HG02884 (cell line): ENCODE measurements at regions not wholly inside any gene's neighbourhood (a gene's known extent, or its start where the extent isn't known, plus 50 kb on each side); places are given as distances from the start of the nearest gene placed in this dataset.

Source experiments
- ATAC-seq: cut with Tn5 transposase; IDR thresholded peaks from one replicate; pipeline ENCODE4 v1.9.1; 2021; ENCODE audit warnings: mild to moderate bottlenecking, moderate library complexity; ENCODE audit not compliant: unreplicated experiment

GRCh38 chr10:4669585-4669984 is 156.4 kb upstream of the AKR1E2 start:
- ATAC-seq, result no peak

- ATAC-seq, result peak; percentile 93
Observed at GRCh38 chr10:4663162-4663992, 162.6 kb upstream of the AKR1E2 start.

- no peak for ATAC-seq
Observed at GRCh38 chr10:4662576-4663161, 163.3 kb upstream of the AKR1E2 start.

GRCh38 chr10:4661511-4662255 is 164.3 kb upstream of the AKR1E2 start:
- ATAC-seq, result no peak

- no peak for ATAC-seq
Observed at GRCh38 chr10:4658777-4659176, 167.2 kb upstream of the AKR1E2 start.

- no peak for ATAC-seq
Observed at GRCh38 chr10:4656576-4657194, 169.3 kb upstream of the AKR1E2 start.

- ATAC-seq, result no peak
Observed at GRCh38 chr10:4655879-4656278, 170.1 kb upstream of the AKR1E2 start.

- ATAC-seq, result no peak
Observed at GRCh38 chr10:4655406-4655805, 170.6 kb upstream of the AKR1E2 start.

GRCh38 chr10:4654496-4654895 is 171.5 kb upstream of the AKR1E2 start:
- ATAC-seq, result no peak

GRCh38 chr10:4653160-4653559 is 172.8 kb upstream of the AKR1E2 start:
- ATAC-seq, result no peak

GRCh38 chr10:4652111-4653010 is 173.6 kb upstream of the AKR1E2 start:
- ATAC-seq, result peak; percentile 49

GRCh38 chr10:4651404-4652037 is 174.5 kb upstream of the AKR1E2 start:
- ATAC-seq, result no peak

- no peak for ATAC-seq
Observed at GRCh38 chr10:4650582-4650981, 175.4 kb upstream of the AKR1E2 start.

GRCh38 chr10:4649886-4650508 is 176.0 kb upstream of the AKR1E2 start:
- no peak for ATAC-seq

GRCh38 chr10:4649471-4649870 is 176.5 kb upstream of the AKR1E2 start:
- ATAC-seq, result no peak

GRCh38 chr10:4648999-4649398 is 177.0 kb upstream of the AKR1E2 start:
- ATAC-seq, result no peak

- ATAC-seq, result no peak
Observed at GRCh38 chr10:4647109-4647785, 178.8 kb upstream of the AKR1E2 start.

GRCh38 chr10:4646547-4646946 is 179.5 kb upstream of the AKR1E2 start:
- no peak for ATAC-seq

GRCh38 chr10:4645836-4646235 is 180.2 kb upstream of the AKR1E2 start:
- no peak for ATAC-seq
